Hepatocyte (in vitro differentiated cells): ENCODE measurements at regions not wholly inside any gene's neighbourhood (a gene's known extent, or its start where the extent isn't known, plus 50 kb on each side); places are given as distances from the start of the nearest gene placed in this dataset.

Experiments used
- DNase-seq: peaks from one replicate; pipeline ENCODE4 v3.0.0-alpha.2; 2016; ENCODE audit warnings: low spot score
- H2AFZ ChIP-seq: fragments of 200-600 bp; sonication (generic); 2 replicates; pipeline ENCODE4 v1.6.0; 2016; ENCODE audit warnings: antibody characterized with exemption, mild to moderate bottlenecking
- H3K27ac ChIP-seq: fragments of 200-600 bp; sonication (generic); 2 replicates; pipeline ENCODE4 v1.5.1; 2016; ENCODE audit warnings: mild to moderate bottlenecking
- H3K27me3 ChIP-seq: fragments of 200-600 bp; sonication (generic); 2 replicates; pipeline ENCODE4 v1.6.1; 2016
- H3K36me3 ChIP-seq: fragments of 200-600 bp; sonication (generic); replicated peaks from 2 replicates; pipeline ENCODE4 v1.5.1; 2016; ENCODE audit warnings: low read depth; ENCODE audit not compliant: insufficient read depth
- H3K4me1 ChIP-seq: fragments of 200-600 bp; sonication (generic); 2 replicates; pipeline ENCODE4 v1.5.1; 2016; ENCODE audit warnings: mild to moderate bottlenecking, moderate library complexity; ENCODE audit not compliant: insufficient read depth
- H3K4me2 ChIP-seq: fragments of 200-600 bp; sonication (generic); 2 replicates; pipeline ENCODE4 v1.6.0; 2016
- H3K4me3 ChIP-seq: fragments of 200-600 bp; sonication (generic); 2 replicates; pipeline ENCODE4 v1.5.1; 2016; ENCODE audit warnings: mild to moderate bottlenecking
- H3K79me2 ChIP-seq: fragments of 200-600 bp; sonication (generic); 2 replicates; pipeline ENCODE4 v1.6.0; 2017; ENCODE audit warnings: mild to moderate bottlenecking
- H3K9me2 ChIP-seq: fragments of 200-600 bp; sonication (generic); replicated peaks from 2 replicates; pipeline ENCODE4 v1.6.0; 2017; ENCODE audit warnings: mild to moderate bottlenecking; ENCODE audit not compliant: insufficient read depth
- H3K9me3 ChIP-seq: fragments of 200-600 bp; sonication (generic); 2 replicates; pipeline ENCODE4 v1.5.1; 2016; ENCODE audit warnings: low read depth, mild to moderate bottlenecking
- H4K20me1 ChIP-seq: fragments of 200-600 bp; sonication (generic); 2 replicates; pipeline ENCODE4 v1.6.0; 2016; ENCODE audit warnings: mild to moderate bottlenecking; ENCODE audit not compliant: insufficient read depth, poor library complexity, severe bottlenecking
- EZH2 ChIP-seq: fragments of 200-600 bp; sonication (generic); IDR thresholded peaks from 2 replicates; pipeline ENCODE4 v1.6.1; 2016; ENCODE audit warnings: antibody characterized with exemption, mild to moderate bottlenecking, borderline replicate concordance
- EZH2phosphoT487 ChIP-seq: fragments of 200-600 bp; sonication (generic); IDR thresholded peaks from one replicate; pipeline ENCODE4 v1.6.1; 2018; ENCODE audit warnings: antibody characterized with exemption, mild to moderate bottlenecking, low read depth, moderate library complexity; ENCODE audit not compliant: unreplicated experiment, severe bottlenecking
- WGBS: methylation state at CpG from one replicate; pipeline ENCODE4 v1.1.6; 2016; ENCODE audit warnings: low lambda C conversion rate; ENCODE audit errors: missing lambda C conversion rate; 5-methylcytosine and 5-hydroxymethylcytosine counted together
- TF ChIP-seq, protein P1 (sequence below): fragments of 200-600 bp; sonication (generic); IDR thresholded peaks from 2 replicates; pipeline ENCODE4 v1.5.1; 2016; ENCODE audit warnings: antibody characterized with exemption, mild to moderate bottlenecking; ENCODE audit not compliant: poor library complexity

DNA sequence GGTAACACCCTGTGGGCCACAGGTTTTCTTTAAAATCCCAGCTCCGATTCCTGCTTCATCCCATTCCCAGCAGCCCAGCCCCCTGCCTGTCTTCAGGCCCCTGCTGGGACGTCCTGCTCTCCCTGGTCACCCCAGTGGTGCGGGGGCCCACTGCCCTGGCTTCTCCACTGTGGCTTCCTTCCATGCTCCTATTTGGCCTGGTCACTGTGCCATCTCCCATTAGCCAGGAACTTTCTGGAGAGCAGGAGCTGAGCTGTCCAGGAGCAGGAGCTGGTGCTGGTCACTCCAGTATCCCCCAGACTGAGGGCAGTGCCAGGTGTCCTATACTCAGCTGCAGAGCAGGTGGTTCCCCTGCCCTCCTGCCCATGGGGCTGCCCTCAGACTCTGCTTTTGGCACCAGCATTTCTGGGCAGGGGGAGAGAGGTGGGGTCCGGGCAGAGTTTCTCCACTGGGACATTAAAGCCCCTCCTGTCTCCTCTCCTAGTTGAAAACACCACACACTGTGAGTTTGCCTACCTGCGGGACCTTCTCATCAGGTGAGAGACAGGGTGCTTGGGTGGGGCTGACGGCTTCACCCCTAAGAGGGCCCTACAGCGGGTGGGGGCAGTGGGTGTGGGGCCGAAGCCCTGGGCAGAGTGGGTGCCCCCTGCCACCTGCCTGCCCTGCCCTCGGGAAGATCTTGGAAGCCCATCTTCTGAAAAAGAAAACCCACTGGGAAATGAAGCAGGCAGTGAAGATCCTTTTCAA lies 356.2 kb downstream of the SEC14L1 start:
- Histone ChIP-seq H3K36me3 (no peaks in the 10 kb centered on the region), H3K27me3 (no peaks in the 10 kb centered on the region), H4K20me1 (no peaks in the 10 kb centered on the region), H3K9me3 (no peaks in the 10 kb centered on the region), H3K4me2 (no peak overlapping the region), H3K79me2 (no peaks in the 10 kb centered on the region), H3K9me2 (no peaks in the 10 kb centered on the region), H2AFZ (no peak overlapping the region), H3K27ac (no peak overlapping the region), H3K4me1 (no peaks in the 10 kb centered on the region), H3K4me3 (no peak overlapping the region)
- peak; percentile 2 for DNase-seq
- 96% methylated on average over 9 of the region's 9 CpGs for WGBS
- TF ChIP-seq EZH2, result no peak

DNA sequence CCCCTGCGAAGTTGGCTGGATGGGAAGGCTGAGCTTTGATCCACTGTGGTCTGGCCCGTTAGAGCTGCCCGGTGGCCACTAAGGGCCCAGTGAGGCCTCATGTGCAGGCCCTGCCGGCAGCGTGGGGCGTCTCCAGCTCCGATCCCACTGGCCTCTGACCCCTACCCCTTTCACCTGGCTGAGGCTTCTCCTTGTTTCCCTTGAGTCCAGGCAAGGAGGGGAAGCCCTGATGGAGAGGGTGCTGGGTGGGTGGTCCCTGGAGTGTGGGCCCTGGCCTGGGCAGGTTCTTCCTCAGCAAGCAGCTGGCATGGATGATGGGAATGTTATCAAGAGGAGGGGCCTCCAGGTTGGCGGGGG lies 356.8 kb downstream of the SEC14L1 start:
- 98% methylated on average over 8 of the region's 8 CpGs for WGBS
- Histone ChIP-seq H3K4me2 (no peak overlapping the region), H3K36me3 (no peaks in the 10 kb centered on the region)

DNA sequence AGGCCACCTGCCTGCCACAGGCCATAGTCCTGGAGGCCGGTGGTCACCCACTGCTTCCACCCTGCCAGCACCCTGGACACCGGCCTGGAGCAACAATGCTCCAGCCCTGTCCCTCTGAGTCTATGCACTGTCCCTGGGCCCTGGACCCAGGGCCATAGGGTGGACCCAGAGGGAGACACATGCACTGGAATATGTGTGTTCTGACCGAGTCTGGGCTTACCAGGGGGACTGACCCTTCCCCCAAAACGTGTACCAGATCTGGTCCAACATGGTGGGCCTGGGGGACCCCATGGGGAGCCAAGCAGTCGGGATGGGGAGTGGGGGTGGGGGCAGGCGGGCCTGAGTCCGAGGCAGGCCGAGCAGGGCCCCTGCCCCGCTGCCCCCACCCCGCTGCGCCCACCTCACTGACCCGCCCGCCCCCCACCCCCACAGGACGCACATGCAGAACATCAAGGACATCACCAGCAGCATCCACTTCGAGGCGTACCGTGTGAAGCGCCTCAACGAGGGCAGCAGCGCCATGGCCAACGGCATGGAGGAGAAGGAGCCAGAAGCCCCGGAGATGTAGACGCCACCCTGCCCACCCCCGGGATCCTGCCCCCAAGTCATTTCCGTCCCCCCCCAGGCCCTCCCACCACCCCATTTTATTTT lies 357.4 kb downstream of the SEC14L1 start:
- peak; percentile 3 for DNase-seq
- H3K79me2 ChIP-seq, result no peaks in the 10 kb centered on the region
- no peaks in the 10 kb centered on the region for H3K4me1 ChIP-seq
- no peaks in the 10 kb centered on the region for H3K9me3 ChIP-seq
- TF ChIP-seq EZH2phosphoT487 (no peak), EZH2 (no peak)
- TF ChIP-seq, protein P1, sequence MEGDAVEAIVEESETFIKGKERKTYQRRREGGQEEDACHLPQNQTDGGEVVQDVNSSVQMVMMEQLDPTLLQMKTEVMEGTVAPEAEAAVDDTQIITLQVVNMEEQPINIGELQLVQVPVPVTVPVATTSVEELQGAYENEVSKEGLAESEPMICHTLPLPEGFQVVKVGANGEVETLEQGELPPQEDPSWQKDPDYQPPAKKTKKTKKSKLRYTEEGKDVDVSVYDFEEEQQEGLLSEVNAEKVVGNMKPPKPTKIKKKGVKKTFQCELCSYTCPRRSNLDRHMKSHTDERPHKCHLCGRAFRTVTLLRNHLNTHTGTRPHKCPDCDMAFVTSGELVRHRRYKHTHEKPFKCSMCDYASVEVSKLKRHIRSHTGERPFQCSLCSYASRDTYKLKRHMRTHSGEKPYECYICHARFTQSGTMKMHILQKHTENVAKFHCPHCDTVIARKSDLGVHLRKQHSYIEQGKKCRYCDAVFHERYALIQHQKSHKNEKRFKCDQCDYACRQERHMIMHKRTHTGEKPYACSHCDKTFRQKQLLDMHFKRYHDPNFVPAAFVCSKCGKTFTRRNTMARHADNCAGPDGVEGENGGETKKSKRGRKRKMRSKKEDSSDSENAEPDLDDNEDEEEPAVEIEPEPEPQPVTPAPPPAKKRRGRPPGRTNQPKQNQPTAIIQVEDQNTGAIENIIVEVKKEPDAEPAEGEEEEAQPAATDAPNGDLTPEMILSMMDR, result no peak
- H3K27me3 ChIP-seq, result no peaks in the 10 kb centered on the region
- no peak overlapping the region for H2AFZ ChIP-seq
- H4K20me1 ChIP-seq, result no peaks in the 10 kb centered on the region
- H3K36me3 ChIP-seq, result no peaks in the 10 kb centered on the region
- H3K9me2 ChIP-seq, result no peaks in the 10 kb centered on the region
- no peak overlapping the region for H3K4me3 ChIP-seq
- WGBS, result 89% methylated on average over 8 of the region's 25 CpGs
- no peak overlapping the region for H3K4me2 ChIP-seq
- no peak overlapping the region for H3K27ac ChIP-seq

More for the DNA sequence above, 356.8 kb downstream of the SEC14L1 start:
- H3K27me3 ChIP-seq, result no peaks in the 10 kb centered on the region
- no peaks in the 10 kb centered on the region for H3K9me2 ChIP-seq
- TF ChIP-seq EZH2 (no peak), EZH2phosphoT487 (no peak)
- TF ChIP-seq, protein P1, result no peak
- no peak overlapping the region for H2AFZ ChIP-seq
- no peaks in the 10 kb centered on the region for H3K4me1 ChIP-seq
- H4K20me1 ChIP-seq, result no peaks in the 10 kb centered on the region
- no peaks in the 10 kb centered on the region for H3K9me3 ChIP-seq
- H3K79me2 ChIP-seq, result no peaks in the 10 kb centered on the region
- no peak overlapping the region for H3K4me3 ChIP-seq
- DNase-seq, result peak; percentile 3
- H3K27ac ChIP-seq, result no peak overlapping the region

DNA sequence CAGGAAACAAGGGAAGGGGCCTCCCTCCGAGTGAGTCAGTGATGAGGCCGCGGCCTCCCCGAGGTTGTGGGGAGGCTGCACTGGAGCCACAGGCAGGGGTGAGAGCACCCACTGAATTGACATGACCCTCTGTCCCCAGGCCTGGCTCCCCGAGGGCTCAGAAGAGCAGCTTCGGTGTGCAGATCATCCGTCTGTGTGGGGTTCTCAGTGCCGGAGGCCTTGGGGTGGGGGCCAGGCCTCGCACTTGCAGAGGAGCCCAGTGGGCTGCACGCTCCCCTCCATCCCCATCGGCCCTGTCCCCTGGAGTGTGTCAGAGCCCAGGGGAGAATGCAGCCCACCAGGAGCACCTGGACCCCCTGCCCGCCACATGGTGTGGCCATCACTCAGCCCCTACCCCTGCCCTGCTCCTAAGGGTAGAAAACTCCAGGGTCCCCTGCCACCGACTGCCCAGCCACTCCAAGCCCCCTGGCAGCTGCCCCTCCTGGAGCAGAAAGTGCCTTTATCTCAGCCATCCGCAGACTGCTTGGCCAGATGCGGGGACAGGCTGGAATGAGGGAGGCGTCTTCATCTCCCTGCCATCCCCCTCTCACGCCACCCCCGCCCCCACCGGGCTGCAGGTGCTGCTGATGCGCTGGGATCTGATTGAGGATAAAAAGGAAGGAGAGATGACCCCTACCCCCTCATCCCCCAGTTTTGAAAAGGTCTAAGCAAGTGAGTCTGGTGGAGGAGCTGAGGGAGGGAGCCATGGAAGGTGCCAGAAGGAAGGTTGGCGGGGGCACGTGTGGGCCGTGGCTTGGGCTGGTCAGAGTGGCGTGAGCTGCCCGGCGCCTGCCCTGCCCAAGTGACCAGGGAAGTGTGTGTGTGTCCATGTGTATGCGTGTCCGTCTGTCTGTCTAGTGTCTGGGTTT lies 358.3 kb downstream of the SEC14L1 start:
- TF ChIP-seq EZH2 (no peak), EZH2phosphoT487 (no peak)
- TF ChIP-seq, protein P1, result no peak
- WGBS, result 96% methylated on average over 24 of the region's 28 CpGs

More for the DNA sequence above, 358.3 kb downstream of the SEC14L1 start:
- no peaks in the 10 kb centered on the region for H4K20me1 ChIP-seq
- no peak overlapping the region for H3K27ac ChIP-seq
- no peaks in the 10 kb centered on the region for H3K27me3 ChIP-seq
- no peaks in the 10 kb centered on the region for H3K9me3 ChIP-seq
- H3K79me2 ChIP-seq, result no peaks in the 10 kb centered on the region
- no peaks in the 10 kb centered on the region for H3K36me3 ChIP-seq
- DNase-seq, result peak; percentile 7
- no peak overlapping the region for H3K4me3 ChIP-seq
- no peak overlapping the region for H3K4me2 ChIP-seq
- H3K4me1 ChIP-seq, result no peaks in the 10 kb centered on the region
- H3K9me2 ChIP-seq, result no peaks in the 10 kb centered on the region
- no peak overlapping the region for H2AFZ ChIP-seq
